Keratinocyte (primary cell): ENCODE measurements at regions not wholly inside any gene's neighbourhood (a gene's known extent, or its start where the extent isn't known, plus 50 kb on each side); places are given as distances from the start of the nearest gene placed in this dataset.

ENCODE experiments used
- DNase-seq: peaks from one replicate; pipeline ENCODE4 v3.0.0-alpha.2; 2011; ENCODE audit warnings: low read depth, missing footprints, low spot score
- FAIRE-seq: peaks from 2 replicates; lab custom pipeline; 2011; peaks lifted over from hg19 to GRCh38; lab: Jason Lieb, UNC
- H2AFZ ChIP-seq: 2 replicates; pipeline ENCODE4 v1.6.0; 2012; ENCODE audit warnings: low read length, control low read depth, inconsistent platforms; ENCODE audit not compliant: control insufficient read depth
- H3K27ac ChIP-seq: 2 replicates; pipeline ENCODE4 v1.5.1; 2011; ENCODE audit warnings: low read length; ENCODE audit not compliant: control insufficient read depth, insufficient read depth
- H3K27me3 ChIP-seq: 3 replicates; pipeline ENCODE4 v1.6.0; 2011; ENCODE audit warnings: low read length; ENCODE audit not compliant: control insufficient read depth, insufficient read depth; ENCODE audit errors: extremely low read depth
- H3K36me3 ChIP-seq, 2 experiments: 2 replicates in 1 of 2; 3 replicates in 1 of 2; pipeline ENCODE4 v1.5.1; 2011; ENCODE audit warnings: low read length in 2 of 2, mild to moderate bottlenecking in 1 of 2; ENCODE audit not compliant: control insufficient read depth in 2 of 2, insufficient read depth in 2 of 2; ENCODE audit errors: extremely low read depth in 1 of 2
- H3K4me1 ChIP-seq: 3 replicates; pipeline ENCODE4 v1.5.1; 2011; ENCODE audit warnings: low read length; ENCODE audit not compliant: control insufficient read depth, insufficient read depth; ENCODE audit errors: extremely low read depth
- H3K4me2 ChIP-seq: 3 replicates; pipeline ENCODE4 v1.6.0; 2011; ENCODE audit warnings: low read depth, low read length; ENCODE audit not compliant: control insufficient read depth, insufficient read depth; ENCODE audit errors: extremely low read depth
- H3K4me3 ChIP-seq, 3 experiments: fragments of 200-600 bp in 1 of 3; sonication (generic) in 1 of 3; 2 replicates in 2 of 3; 3 replicates in 1 of 3; pipeline ENCODE4 v1.5.1; 2011 to 2016; ENCODE audit warnings: low read length in 3 of 3, mild to moderate bottlenecking in 3 of 3, control low read depth in 2 of 3, inconsistent platforms in 1 of 3, low read depth in 1 of 3, mixed read lengths in 1 of 3, mixed run types in 1 of 3, moderate library complexity in 1 of 3; ENCODE audit not compliant: control insufficient read depth in 2 of 3, insufficient read depth in 2 of 3; ENCODE audit errors: extremely low read depth in 1 of 3
- H3K79me2 ChIP-seq: 2 replicates; pipeline ENCODE4 v1.6.0; 2012; ENCODE audit warnings: low read length; ENCODE audit not compliant: control insufficient read depth, insufficient read depth
- H3K9ac ChIP-seq: 3 replicates; pipeline ENCODE4 v1.6.0; 2011; ENCODE audit warnings: low read length; ENCODE audit not compliant: control insufficient read depth, insufficient read depth; ENCODE audit errors: extremely low read depth
- H3K9me1 ChIP-seq: 3 replicates; pipeline ENCODE4 v1.6.0; 2011; ENCODE audit warnings: low read length; ENCODE audit not compliant: control insufficient read depth, insufficient read depth; ENCODE audit errors: extremely low read depth
- H3K9me3 ChIP-seq: 2 replicates; pipeline ENCODE4 v1.5.1; 2012; ENCODE audit warnings: low read depth, low read length; ENCODE audit not compliant: control insufficient read depth
- H4K20me1 ChIP-seq: 3 replicates; pipeline ENCODE4 v1.6.0; 2011; ENCODE audit warnings: low read length; ENCODE audit not compliant: control insufficient read depth, insufficient read depth; ENCODE audit errors: extremely low read depth
- EZH2 ChIP-seq: IDR thresholded peaks from one replicate; pipeline ENCODE4 v1.6.1; 2012; ENCODE audit warnings: inconsistent platforms, mild to moderate bottlenecking, low read length, moderate library complexity
- dilution Hi-C: fragments of 300-500 bp; cut with MboI; formaldehyde crosslinking; loops from one replicate; pipeline ENCODE4 v1.7.0; 2020; ENCODE audit warnings: low sequenced_read_pairs; ENCODE audit not compliant: extremely low pct_ligation_motif_present
- TF ChIP-seq, protein P1 (sequence below), 3 experiments: IDR thresholded peaks in 1 of 3; conservative IDR thresholded peaks in 1 of 3; optimal IDR thresholded peaks in 1 of 3; 2 replicates in 2 of 3; 3 replicates in 1 of 3; pipeline versions ENCODE3 to v1.5.1; 2011; ENCODE audit warnings: low read length in 3 of 3, mild to moderate bottlenecking in 3 of 3, moderate library complexity in 2 of 3, control low read depth in 1 of 3, inconsistent platforms in 1 of 3; ENCODE audit not compliant: insufficient read depth in 2 of 3; ENCODE audit errors: extremely low read depth in 1 of 3

DNA sequence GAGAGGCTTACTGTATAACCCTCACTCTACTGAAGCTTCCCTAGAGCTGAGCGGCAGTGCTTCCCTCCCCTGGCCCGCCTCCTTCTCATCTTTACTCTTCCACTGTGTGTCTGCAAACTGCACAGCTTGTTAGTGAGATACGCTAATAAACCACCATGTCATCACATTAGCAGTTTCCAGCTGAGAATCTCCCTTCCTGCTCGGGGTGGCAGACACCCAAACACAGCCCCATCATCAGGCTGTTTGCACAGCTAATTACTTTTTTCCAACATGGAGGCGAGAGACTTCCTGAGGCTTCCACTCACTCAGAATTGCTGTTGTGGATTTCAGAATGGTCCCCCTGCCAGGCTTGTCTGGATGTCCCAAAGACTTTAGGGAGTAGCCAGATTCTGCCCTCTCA, 444.9 kb upstream of the SULF2 start:
- DNase-seq (no peak), FAIRE-seq (no peak)
- Histone ChIP-seq H3K4me3 (no peak overlapping the region), H4K20me1 (no peaks in the 10 kb centered on the region), H3K79me2 (no peaks in the 10 kb centered on the region), H3K27ac (no peak overlapping the region), H3K27me3 (peaks cover 3% of the 10 kb centered on the region), H3K4me2 (no peak overlapping the region), H2AFZ (no peak overlapping the region), H3K36me3 (no peaks in the 10 kb centered on the region), H3K9ac (no peak overlapping the region), H3K9me1 (no peaks in the 10 kb centered on the region), H3K4me1 (no peaks in the 10 kb centered on the region), H3K9me3 (peaks cover 16% of the 10 kb centered on the region)
- dilution Hi-C loops = no loop called here
- no peak for TF ChIP-seq EZH2
- TF ChIP-seq, protein P1, sequence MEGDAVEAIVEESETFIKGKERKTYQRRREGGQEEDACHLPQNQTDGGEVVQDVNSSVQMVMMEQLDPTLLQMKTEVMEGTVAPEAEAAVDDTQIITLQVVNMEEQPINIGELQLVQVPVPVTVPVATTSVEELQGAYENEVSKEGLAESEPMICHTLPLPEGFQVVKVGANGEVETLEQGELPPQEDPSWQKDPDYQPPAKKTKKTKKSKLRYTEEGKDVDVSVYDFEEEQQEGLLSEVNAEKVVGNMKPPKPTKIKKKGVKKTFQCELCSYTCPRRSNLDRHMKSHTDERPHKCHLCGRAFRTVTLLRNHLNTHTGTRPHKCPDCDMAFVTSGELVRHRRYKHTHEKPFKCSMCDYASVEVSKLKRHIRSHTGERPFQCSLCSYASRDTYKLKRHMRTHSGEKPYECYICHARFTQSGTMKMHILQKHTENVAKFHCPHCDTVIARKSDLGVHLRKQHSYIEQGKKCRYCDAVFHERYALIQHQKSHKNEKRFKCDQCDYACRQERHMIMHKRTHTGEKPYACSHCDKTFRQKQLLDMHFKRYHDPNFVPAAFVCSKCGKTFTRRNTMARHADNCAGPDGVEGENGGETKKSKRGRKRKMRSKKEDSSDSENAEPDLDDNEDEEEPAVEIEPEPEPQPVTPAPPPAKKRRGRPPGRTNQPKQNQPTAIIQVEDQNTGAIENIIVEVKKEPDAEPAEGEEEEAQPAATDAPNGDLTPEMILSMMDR (optimal IDR thresholded peaks at IDR 0.05 in 1 of 3, IDR thresholded peaks at IDR 0.05 in 1 of 3, conservative IDR thresholded peaks at IDR 0.05 in 1 of 3; ENCODE audit: extremely low read depth in 1 of 3, insufficient read depth in 2 of 3, low read length in 3 of 3) = no peak

DNA sequence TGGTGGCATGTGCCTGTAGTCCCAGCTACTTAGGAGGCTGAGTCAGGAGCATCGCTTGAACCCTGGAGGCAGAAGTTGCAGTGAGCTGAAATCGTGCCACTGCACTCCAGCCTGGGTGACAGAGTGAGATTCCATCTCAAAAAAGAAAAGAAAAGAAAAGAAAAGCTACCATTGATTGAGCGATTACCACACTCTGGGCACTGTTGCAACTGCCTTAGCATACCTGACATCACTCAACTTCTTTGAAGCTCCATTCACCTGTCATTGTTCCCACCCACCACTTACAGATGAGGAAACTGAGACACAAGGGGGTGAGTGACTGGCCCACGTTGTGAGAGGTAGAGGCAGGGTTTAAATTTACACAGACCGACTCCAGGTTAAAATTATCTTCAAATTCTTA, 442.1 kb upstream of the SULF2 start:
- DNase-seq = no peak
- Histone ChIP-seq H3K27ac (no peak overlapping the region), H4K20me1 (no peaks in the 10 kb centered on the region), H3K4me3 (no peak overlapping the region), H3K4me1 (no peaks in the 10 kb centered on the region), H3K36me3 (no peaks in the 10 kb centered on the region), H3K4me2 (no peak overlapping the region), H3K9me3 (peaks cover 16% of the 10 kb centered on the region), H3K79me2 (no peaks in the 10 kb centered on the region), H2AFZ (no peak overlapping the region), H3K9me1 (no peaks in the 10 kb centered on the region), H3K27me3 (peaks cover 3% of the 10 kb centered on the region), H3K9ac (no peak overlapping the region)
- FAIRE-seq = no peak
- dilution Hi-C loops = no loop called here
- no peak for TF ChIP-seq EZH2
- TF ChIP-seq, protein P1 (optimal IDR thresholded peaks at IDR 0.05 in 1 of 3, IDR thresholded peaks at IDR 0.05 in 1 of 3, conservative IDR thresholded peaks at IDR 0.05 in 1 of 3; ENCODE audit: extremely low read depth in 1 of 3, insufficient read depth in 2 of 3, low read length in 3 of 3) = no peak
